ENCODE measurements at regions not wholly inside any gene's neighbourhood (a gene's known extent, or its start where the extent isn't known, plus 50 kb on each side); places are given as distances from the start of the nearest gene placed in this dataset.

DNA sequence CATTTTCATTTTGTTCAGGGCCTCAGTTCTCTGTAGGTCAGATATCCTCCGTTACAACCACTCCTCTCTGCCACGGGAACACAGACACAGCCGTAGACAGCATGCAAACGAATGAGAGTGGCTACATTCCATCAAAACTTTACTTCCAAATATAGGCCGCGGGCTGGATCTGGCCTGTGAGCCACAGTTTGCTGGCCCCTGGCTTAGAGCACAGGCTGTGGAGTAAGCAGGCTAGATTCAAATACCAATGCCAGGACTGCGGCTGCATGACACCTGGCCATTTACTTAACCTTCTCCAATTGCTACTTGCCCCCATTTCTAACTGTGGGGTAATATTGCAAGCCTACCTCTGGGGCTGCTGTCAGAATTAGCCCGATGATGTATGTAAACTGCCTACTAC, 325.8 kb upstream of the POU3F3 start (continued):
- TF ChIP-seq ASH2L (IDR thresholded peaks at IDR 0.05; ENCODE audit: low read length) (no peak), TAF1 (IDR thresholded peaks at IDR 0.05; ENCODE audit: low read depth, low read length) (no peak), CTBP2 (IDR thresholded peaks at IDR 0.05; ENCODE audit: borderline replicate concordance, insufficient read depth, insufficient read length, low read length) (no peak), EP300 (IDR thresholded peaks at IDR 0.05; ENCODE audit: borderline replicate concordance in 1 of 2, low read depth in 2 of 2, low read length in 2 of 2) (no peak), KDM1A (IDR thresholded peaks at IDR 0.05; ENCODE audit: borderline replicate concordance, low read length) (no peak), SP4 (IDR thresholded peaks at IDR 0.05; ENCODE audit: low read length) (no peak)

Measured in H1 (cell line).